A549 (cell line): ENCODE measurements at regions not wholly inside any gene's neighbourhood (a gene's known extent, or its start where the extent isn't known, plus 50 kb on each side); places are given as distances from the start of the nearest gene placed in this dataset.

Experiments
- CEBPB ChIP-seq, 2 experiments: fragments of >200 bp in 1 of 2; sonication (Bioruptor Twin) in 1 of 2; formaldehyde crosslinking in 1 of 2; IDR thresholded peaks; 2 replicates each; pipeline ENCODE4 v1.6.1; 2012 to 2016
- JUN ChIP-seq, 2 experiments: fragments of >200 bp; sonication (Bioruptor Twin); formaldehyde crosslinking; IDR thresholded peaks; 2 replicates in 1 of 2; 3 replicates in 1 of 2; pipeline ENCODE4 v1.6.1; 2016 to 2017
- RARB ChIP-seq: fragments of 250-450 bp; sonication (Bioruptor Pico); IDR thresholded peaks from 2 replicates; pipeline ENCODE4 v1.8.0; 2021; ENCODE audit warnings: mild to moderate bottlenecking, moderate library complexity
- RCOR1 ChIP-seq: fragments of 150-350 bp; IDR thresholded peaks from 2 replicates; pipeline ENCODE4 v1.6.1; 2014; ENCODE audit warnings: antibody characterized with exemption, low read length, low read depth
- TF ChIP-seq, protein P1 (sequence below): fragments of >200 bp; sonication (Bioruptor Twin); formaldehyde crosslinking; IDR thresholded peaks from 3 replicates; pipeline ENCODE4 v1.5.1; 2016

DNA sequence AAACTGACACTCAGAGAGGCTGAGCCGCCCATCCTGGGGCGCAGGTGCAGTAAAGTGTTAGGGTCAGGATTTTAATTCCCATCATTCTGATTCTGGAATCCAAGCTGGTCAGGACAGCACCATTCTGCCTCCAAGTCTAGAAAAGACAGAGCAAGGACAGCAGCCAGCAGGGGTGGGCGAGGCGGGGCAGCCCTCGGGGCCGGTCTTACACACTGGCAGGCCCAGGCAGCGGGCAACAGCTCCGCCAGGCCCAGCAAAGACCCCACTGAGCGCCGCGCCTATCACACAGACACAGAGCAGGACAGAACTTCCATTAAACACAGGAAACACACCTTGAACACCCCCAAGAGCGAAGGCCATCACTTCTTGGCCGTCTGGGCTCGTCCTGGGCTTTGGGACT, 66.5 kb upstream of the RXRA start:
- TF ChIP-seq, protein P1, sequence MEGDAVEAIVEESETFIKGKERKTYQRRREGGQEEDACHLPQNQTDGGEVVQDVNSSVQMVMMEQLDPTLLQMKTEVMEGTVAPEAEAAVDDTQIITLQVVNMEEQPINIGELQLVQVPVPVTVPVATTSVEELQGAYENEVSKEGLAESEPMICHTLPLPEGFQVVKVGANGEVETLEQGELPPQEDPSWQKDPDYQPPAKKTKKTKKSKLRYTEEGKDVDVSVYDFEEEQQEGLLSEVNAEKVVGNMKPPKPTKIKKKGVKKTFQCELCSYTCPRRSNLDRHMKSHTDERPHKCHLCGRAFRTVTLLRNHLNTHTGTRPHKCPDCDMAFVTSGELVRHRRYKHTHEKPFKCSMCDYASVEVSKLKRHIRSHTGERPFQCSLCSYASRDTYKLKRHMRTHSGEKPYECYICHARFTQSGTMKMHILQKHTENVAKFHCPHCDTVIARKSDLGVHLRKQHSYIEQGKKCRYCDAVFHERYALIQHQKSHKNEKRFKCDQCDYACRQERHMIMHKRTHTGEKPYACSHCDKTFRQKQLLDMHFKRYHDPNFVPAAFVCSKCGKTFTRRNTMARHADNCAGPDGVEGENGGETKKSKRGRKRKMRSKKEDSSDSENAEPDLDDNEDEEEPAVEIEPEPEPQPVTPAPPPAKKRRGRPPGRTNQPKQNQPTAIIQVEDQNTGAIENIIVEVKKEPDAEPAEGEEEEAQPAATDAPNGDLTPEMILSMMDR = no peak
- TF ChIP-seq JUN (IDR thresholded peaks at IDR 0.05) (no peak), RARB (CRISPR knock-in tag) (no peak), RCOR1 (no peak), CEBPB (IDR thresholded peaks at IDR 0.05) (no peak)
